ENCODE measurements at regions not wholly inside any gene's neighbourhood (a gene's known extent, or its start where the extent isn't known, plus 50 kb on each side); places are given as distances from the start of the nearest gene placed in this dataset.

DNA sequence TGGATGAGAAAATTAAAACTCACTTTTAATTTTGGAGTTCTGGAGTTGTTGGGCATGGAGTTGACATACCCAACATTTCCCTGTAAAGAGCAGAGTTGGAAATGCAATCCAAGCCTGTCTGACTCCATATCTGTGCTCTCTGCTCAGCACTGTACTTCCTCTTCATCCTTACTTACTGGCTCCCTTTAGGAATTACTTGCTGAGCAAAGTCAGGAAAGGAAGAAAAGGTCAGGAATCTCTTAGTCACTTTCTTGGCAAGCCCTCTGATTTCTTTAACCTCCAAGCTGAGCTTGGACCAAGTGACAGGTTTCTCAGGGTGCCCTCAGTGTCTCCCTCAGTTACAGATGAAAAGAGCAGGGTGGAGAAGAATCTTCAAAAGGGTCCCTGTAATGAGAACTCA, 501.5 kb downstream of the ZIC3 start:
- Histone ChIP-seq H3K4ac (replicated peaks; ENCODE audit: insufficient read length, low read depth, low read length) (no peak overlapping the region), H3K9me3 (ENCODE audit: insufficient read depth in 2 of 2, low read depth in 1 of 2, low read length in 1 of 2) (no peaks in the 10 kb centered on the region), H4K20me1 (replicated peaks in 1 of 2; ENCODE audit: control insufficient read depth in 1 of 2, insufficient read depth in 2 of 2, low read length in 2 of 2) (no peaks in the 10 kb centered on the region), H2BK15ac (ENCODE audit: low read length) (no peak overlapping the region), H4K5ac (ENCODE audit: insufficient read length, low read depth, low read length) (no peak overlapping the region), H3K4me2 (ENCODE audit: insufficient read depth in 1 of 2, low read depth in 2 of 2, low read length in 2 of 2) (no peak overlapping the region), H2BK120ac (replicated peaks; ENCODE audit: low read depth, low read length) (no peak overlapping the region), H2BK5ac (ENCODE audit: low read depth, low read length) (no peak overlapping the region), H3K79me1 (ENCODE audit: low read depth, low read length) (no peaks in the 10 kb centered on the region), H4K8ac (ENCODE audit: extremely low read depth, insufficient read depth, low read length) (no peak overlapping the region), H3K56ac (replicated peaks; ENCODE audit: insufficient read length, low read depth, low read length) (no peak overlapping the region), H2AK5ac (ENCODE audit: low read depth, low read length) (no peak overlapping the region), H4K91ac (replicated peaks; ENCODE audit: insufficient read length, low read length) (no peak overlapping the region), H3K79me2 (ENCODE audit: control insufficient read depth in 1 of 2, insufficient read depth in 2 of 2, low read length in 2 of 2) (no peaks in the 10 kb centered on the region), H2BK12ac (ENCODE audit: low read depth, low read length) (no peak overlapping the region), H3K18ac (ENCODE audit: extremely low read depth, low read length) (no peak overlapping the region), H3K14ac (ENCODE audit: insufficient read length) (no peak overlapping the region), H3K27ac (ENCODE audit: low read depth, low read length) (no peak overlapping the region), H3K27me3 (replicated peaks in 1 of 4; ENCODE audit: control insufficient read depth in 3 of 4, extremely low read depth in 1 of 4, insufficient read depth in 3 of 4, low read length in 3 of 4) (no peaks in the 10 kb centered on the region), H3K23me2 (ENCODE audit: low read depth, low read length) (no peaks in the 10 kb centered on the region), H2AFZ (ENCODE audit: low read length) (no peak overlapping the region), H3K4me1 (replicated peaks in 1 of 4; ENCODE audit: control insufficient read depth in 3 of 4, insufficient read depth in 4 of 4, low read length in 3 of 4) (no peaks in the 10 kb centered on the region), H3K4me3 (ENCODE audit: extremely low read depth in 1 of 4, insufficient read depth in 2 of 4, low read depth in 3 of 4, low read length in 4 of 4) (no peak overlapping the region), H3K23ac (ENCODE audit: insufficient read length) (no peak overlapping the region), H3K9ac (replicated peaks in 1 of 4; ENCODE audit: extremely low read depth in 1 of 4, low read depth in 3 of 4, low read length in 3 of 4) (no peak overlapping the region), H2BK20ac (ENCODE audit: low read length) (no peak overlapping the region), H3K36me3 (ENCODE audit: control insufficient read depth in 2 of 4, insufficient read depth in 4 of 4, low read length in 3 of 4) (no peaks in the 10 kb centered on the region)
- FAIRE-seq (peak; percentile 13), DNase-seq (ENCODE audit: low read depth in 1 of 2, low spot score in 2 of 2) (no peak)
- TF ChIP-seq KDM4A (IDR thresholded peaks at IDR 0.05; ENCODE audit: low read depth, low read length, severe bottlenecking) = no peak
- no peak for TF ChIP-seq SIX5 (IDR thresholded peaks at IDR 0.05; ENCODE audit: low read depth, low read length)
- TF ChIP-seq, protein P1, sequence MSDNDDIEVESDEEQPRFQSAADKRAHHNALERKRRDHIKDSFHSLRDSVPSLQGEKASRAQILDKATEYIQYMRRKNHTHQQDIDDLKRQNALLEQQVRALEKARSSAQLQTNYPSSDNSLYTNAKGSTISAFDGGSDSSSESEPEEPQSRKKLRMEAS (IDR thresholded peaks at IDR 0.05) = no peak
- POLR2A ChIA-PET (ENCODE audit: partially characterized antibody) = no interaction called here
- CTCF ChIA-PET (ENCODE audit: partially characterized antibody) = no interaction called here
